Nephron progenitor cell (in vitro differentiated cells): ENCODE measurements at regions not wholly inside any gene's neighbourhood (a gene's known extent, or its start where the extent isn't known, plus 50 kb on each side); places are given as distances from the start of the nearest gene placed in this dataset.

Experiments used
- DNase-seq: peaks from one replicate; pipeline ENCODE4 v3.0.0; 2021
- H3K27ac Mint-ChIP-seq: 2 replicates; pipeline ENCODE4 v1.8.0; 2021; ENCODE audit warnings: mild to moderate bottlenecking, moderate library complexity, mixed read lengths
- H3K27me3 Mint-ChIP-seq: 2 replicates; pipeline ENCODE4 v1.8.0; 2021; ENCODE audit warnings: mild to moderate bottlenecking, low read depth, mixed read lengths; ENCODE audit not compliant: poor library complexity
- H3K36me3 Mint-ChIP-seq: 2 replicates; pipeline ENCODE4 v1.8.0; 2021; ENCODE audit warnings: low read depth, mixed read lengths
- H3K4me1 Mint-ChIP-seq: 2 replicates; pipeline ENCODE4 v1.8.0; 2021; ENCODE audit warnings: mixed read lengths
- H3K4me3 Mint-ChIP-seq: 2 replicates; pipeline ENCODE4 v1.8.0; 2021; ENCODE audit warnings: mild to moderate bottlenecking, moderate library complexity, mixed read lengths
- H3K9me3 Mint-ChIP-seq: 2 replicates; pipeline ENCODE4 v1.8.0; 2021; ENCODE audit warnings: mild to moderate bottlenecking, moderate library complexity, mixed read lengths
- CTCF ChIP-seq: fragments of 200-600 bp; sonication (generic); IDR thresholded peaks from 2 replicates; pipeline ENCODE4 v1.5.0; 2021; ENCODE audit warnings: antibody characterized with exemption

GRCh38 chr4:179583221-179583620 is 2141.0 kb upstream of the AGA start:
- Mint-ChIP-seq H3K36me3 (no peaks in the 10 kb centered on the region), H3K27ac (no peak overlapping the region), H3K27me3 (peaks cover 3% of the 10 kb centered on the region), H3K4me1 (no peaks in the 10 kb centered on the region), H3K4me3 (no peak overlapping the region), H3K9me3 (no peaks in the 10 kb centered on the region)
- no peak for TF ChIP-seq CTCF
- DNase-seq, result no peak

- DNase-seq, result no peak
- Mint-ChIP-seq H3K36me3 (no peaks in the 10 kb centered on the region), H3K9me3 (no peaks in the 10 kb centered on the region), H3K27me3 (peaks cover 3% of the 10 kb centered on the region), H3K4me1 (no peaks in the 10 kb centered on the region), H3K4me3 (no peak overlapping the region), H3K27ac (peak overlapping the region; percentile 46)
- no peak for TF ChIP-seq CTCF
Measured at GRCh38 chr4:179584101-179584500, 2141.9 kb upstream of the AGA start.

- Mint-ChIP-seq H3K27me3 (peaks cover 3% of the 10 kb centered on the region), H3K27ac (no peak overlapping the region), H3K9me3 (no peaks in the 10 kb centered on the region), H3K4me3 (no peak overlapping the region), H3K36me3 (no peaks in the 10 kb centered on the region), H3K4me1 (no peaks in the 10 kb centered on the region)
- no peak for TF ChIP-seq CTCF
- DNase-seq, result no peak
Measured at GRCh38 chr4:179585761-179586160, 2143.5 kb upstream of the AGA start.

GRCh38 chr4:179586460-179586859 is 2144.2 kb upstream of the AGA start:
- no peak for DNase-seq
- H3K36me3 Mint-ChIP-seq, result no peaks in the 10 kb centered on the region
- no peak for TF ChIP-seq CTCF
- H3K27ac Mint-ChIP-seq, result peak overlapping the region; percentile 77
- no peaks in the 10 kb centered on the region for H3K9me3 Mint-ChIP-seq
- H3K4me1 Mint-ChIP-seq, result no peaks in the 10 kb centered on the region
- no peak overlapping the region for H3K4me3 Mint-ChIP-seq
- H3K27me3 Mint-ChIP-seq, result peaks cover 3% of the 10 kb centered on the region

- peaks cover 5% of the 10 kb centered on the region for H3K27me3 Mint-ChIP-seq
- DNase-seq, result no peak
- no peak overlapping the region for H3K4me3 Mint-ChIP-seq
- H3K36me3 Mint-ChIP-seq, result no peaks in the 10 kb centered on the region
- TF ChIP-seq CTCF, result no peak
- H3K9me3 Mint-ChIP-seq, result no peaks in the 10 kb centered on the region
- peak overlapping the region; percentile 19 for H3K27ac Mint-ChIP-seq
- H3K4me1 Mint-ChIP-seq, result peaks cover 8% of the 10 kb centered on the region
Measured at GRCh38 chr4:179595671-179596410, 2153.6 kb upstream of the AGA start.

- no peak for DNase-seq
- peak overlapping the region; percentile 51 for H3K27ac Mint-ChIP-seq
- H3K4me1 Mint-ChIP-seq, result peaks cover 8% of the 10 kb centered on the region
- no peaks in the 10 kb centered on the region for H3K9me3 Mint-ChIP-seq
- H3K36me3 Mint-ChIP-seq, result no peaks in the 10 kb centered on the region
- H3K4me3 Mint-ChIP-seq, result no peak overlapping the region
- TF ChIP-seq CTCF, result no peak
- peaks cover 5% of the 10 kb centered on the region for H3K27me3 Mint-ChIP-seq
Measured at GRCh38 chr4:179596621-179597020, 2154.4 kb upstream of the AGA start.
